Mesenchymal stem cell (in vitro differentiated cells and primary cell): ENCODE measurements at regions not wholly inside any gene's neighbourhood (a gene's known extent, or its start where the extent isn't known, plus 50 kb on each side); places are given as distances from the start of the nearest gene placed in this dataset.

Experiments
- DNase-seq: peaks from one replicate; pipeline ENCODE4 v3.0.0-alpha.2; 2013
- H2AFZ ChIP-seq: one replicate; pipeline ENCODE4 v1.6.1; 2013; ENCODE audit warnings: low read depth, mild to moderate bottlenecking, control low read depth, inconsistent platforms, low read length, moderate library complexity
- H2AK5ac ChIP-seq: 2 replicates; pipeline ENCODE4 v1.6.1; 2013; ENCODE audit warnings: low read length, moderate library complexity, mild to moderate bottlenecking, inconsistent platforms; ENCODE audit not compliant: severe bottlenecking
- H2BK120ac ChIP-seq: one replicate; pipeline ENCODE4 v1.6.1; 2013; ENCODE audit warnings: low read depth, mild to moderate bottlenecking, inconsistent platforms, low read length, moderate library complexity
- H2BK12ac ChIP-seq, 2 experiments: one replicate each; pipeline ENCODE4 v1.6.1; 2013; ENCODE audit warnings: inconsistent platforms in 2 of 2, low read length in 2 of 2, mild to moderate bottlenecking in 2 of 2, moderate library complexity in 2 of 2, control low read depth in 1 of 2
- H2BK15ac ChIP-seq: one replicate; pipeline ENCODE4 v1.6.1; 2013; ENCODE audit warnings: mild to moderate bottlenecking, low read depth, inconsistent platforms; ENCODE audit not compliant: poor library complexity, severe bottlenecking
- H2BK5ac ChIP-seq: 2 replicates; pipeline ENCODE4 v1.6.1; 2013; ENCODE audit warnings: low read depth, mild to moderate bottlenecking, low read length, control low read depth, inconsistent platforms; ENCODE audit not compliant: poor library complexity, severe bottlenecking
- H3K14ac ChIP-seq, 2 experiments: one replicate each; pipeline ENCODE4 v1.6.1; 2013; ENCODE audit warnings: inconsistent platforms in 2 of 2, low read length in 2 of 2, control low read depth in 1 of 2, mild to moderate bottlenecking in 1 of 2, moderate library complexity in 1 of 2
- H3K18ac ChIP-seq, 2 experiments: one replicate each; pipeline ENCODE4 v1.6.1; 2013; ENCODE audit warnings: inconsistent platforms in 2 of 2, low read length in 2 of 2, control low read depth in 1 of 2, low read depth in 1 of 2, mild to moderate bottlenecking in 1 of 2
- H3K23ac ChIP-seq, 2 experiments: one replicate each; pipeline ENCODE4 v1.6.1; 2013; ENCODE audit warnings: inconsistent platforms in 2 of 2, low read length in 2 of 2, mild to moderate bottlenecking in 2 of 2, moderate library complexity in 2 of 2, control low read depth in 1 of 2
- H3K27ac ChIP-seq: 2 replicates; pipeline ENCODE4 v1.5.1; 2013; ENCODE audit warnings: mild to moderate bottlenecking, moderate library complexity, low read length, control low read depth, inconsistent platforms; ENCODE audit not compliant: poor library complexity, severe bottlenecking
- H3K27me3 ChIP-seq, 2 experiments: 2 replicates each; pipeline versions ENCODE4 v1.6.1 to v1.7.0; 2013; ENCODE audit warnings: low read length in 2 of 2, mild to moderate bottlenecking in 2 of 2, moderate library complexity in 2 of 2, control low read depth in 1 of 2, inconsistent platforms in 1 of 2; ENCODE audit not compliant: control insufficient read depth in 1 of 2, insufficient read depth in 1 of 2
- H3K36me3 ChIP-seq, 2 experiments: 2 replicates each; pipeline versions ENCODE4 v1.6.1 to v1.7.0; 2013; ENCODE audit warnings: low read length in 2 of 2, control low read depth in 1 of 2, inconsistent platforms in 1 of 2, low read depth in 1 of 2, mild to moderate bottlenecking in 1 of 2; ENCODE audit not compliant: insufficient read depth in 2 of 2, control insufficient read depth in 1 of 2
- H3K4ac ChIP-seq, 2 experiments: one replicate each; pipeline ENCODE4 v1.6.1; 2013; ENCODE audit warnings: inconsistent platforms in 2 of 2, low read length in 2 of 2, mild to moderate bottlenecking in 2 of 2, moderate library complexity in 2 of 2, control low read depth in 1 of 2, low read depth in 1 of 2
- H3K4me1 ChIP-seq: 2 replicates; pipeline ENCODE4 v1.6.1; 2013; ENCODE audit warnings: low read depth, low read length, control low read depth; ENCODE audit not compliant: control insufficient read depth, insufficient read depth
- H3K4me2 ChIP-seq: 2 replicates; pipeline ENCODE4 v1.6.1; 2013; ENCODE audit warnings: low read length, mild to moderate bottlenecking, inconsistent platforms; ENCODE audit not compliant: poor library complexity, severe bottlenecking
- H3K4me3 ChIP-seq, 2 experiments: 2 replicates each; pipeline versions ENCODE4 v1.5.1 to v1.7.0; 2013; ENCODE audit warnings: low read length in 2 of 2, mild to moderate bottlenecking in 2 of 2, control low read depth in 1 of 2, low read depth in 1 of 2; ENCODE audit not compliant: insufficient read depth in 1 of 2
- H3K79me1 ChIP-seq: replicated peaks from 2 replicates; pipeline ENCODE4 v1.6.1; 2013; ENCODE audit warnings: mild to moderate bottlenecking, control low read depth, low read length, inconsistent platforms; ENCODE audit not compliant: poor library complexity, severe bottlenecking
- H3K9ac ChIP-seq: 2 replicates; pipeline ENCODE4 v1.7.0; 2013; ENCODE audit warnings: mild to moderate bottlenecking, low read length, moderate library complexity
- H3K9me3 ChIP-seq: 2 replicates; pipeline ENCODE4 v1.7.0; 2013; ENCODE audit warnings: mild to moderate bottlenecking, low read length; ENCODE audit not compliant: control insufficient read depth
- H4K8ac ChIP-seq: one replicate; pipeline ENCODE4 v1.6.1; 2013; ENCODE audit warnings: inconsistent platforms, mild to moderate bottlenecking, low read length, moderate library complexity
- H4K91ac ChIP-seq: one replicate; pipeline ENCODE4 v1.6.1; 2013; ENCODE audit warnings: mild to moderate bottlenecking, low read length, inconsistent platforms
- WGBS: methylation state at CpG from one replicate; pipeline ENCODE4 v1.1.7; 2013; ENCODE audit warnings: mixed read lengths; 5-methylcytosine and 5-hydroxymethylcytosine counted together

- Histone ChIP-seq H2BK15ac (no peak overlapping the region), H3K4me1 (no peaks in the 10 kb centered on the region), H3K79me1 (no peaks in the 10 kb centered on the region), H3K4me3 (no peak overlapping the region), H4K91ac (peak overlapping the region; percentile 35), H3K27me3 (no peaks in the 10 kb centered on the region), H2BK120ac (no peak overlapping the region), H2BK12ac (no peak overlapping the region), H4K8ac (no peak overlapping the region), H2BK5ac (no peak overlapping the region), H3K27ac (no peak overlapping the region), H3K4me2 (no peak overlapping the region), H3K9ac (no peak overlapping the region), H3K9me3 (no peaks in the 10 kb centered on the region), H3K18ac (no peak overlapping the region), H3K36me3 (no peaks in the 10 kb centered on the region), H2AFZ (no peak overlapping the region), H3K23ac (no peak overlapping the region), H2AK5ac (no peak overlapping the region), H3K4ac (no peak overlapping the region), H3K14ac (no peak overlapping the region)
- peak; percentile 69 for DNase-seq
- WGBS = 77% methylated on average over 1 of the region's 2 CpGs
These were observed 427.2 kb upstream of the THBS1 start for GRCh38 chr15:39153716-39154115.

- H3K9me3 ChIP-seq = no peaks in the 10 kb centered on the region
These were observed 426.6 kb upstream of the THBS1 start for GRCh38 chr15:39154227-39154638.

DNA sequence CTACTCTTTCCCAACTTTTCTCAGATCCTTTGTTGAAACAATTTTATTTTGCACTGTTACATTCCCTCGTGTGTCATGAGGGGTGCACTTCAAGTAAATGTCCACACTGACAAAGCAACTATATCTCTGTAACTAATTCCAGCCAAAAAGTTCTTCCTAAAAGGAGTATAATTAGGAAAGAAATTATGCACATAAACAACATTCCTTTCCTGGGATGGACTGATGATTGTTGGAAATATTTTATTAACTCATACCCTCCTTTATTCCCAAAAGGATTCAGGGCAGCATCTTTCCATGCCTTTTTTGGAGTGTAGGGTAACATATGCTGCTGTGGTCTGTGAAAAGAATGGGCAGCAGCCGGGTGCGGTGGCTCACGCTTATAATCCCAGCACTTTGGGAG lies 426.1 kb upstream of the THBS1 start:
- Histone ChIP-seq H2BK5ac (no peak overlapping the region), H3K9ac (peak overlapping the region; percentile 40), H4K91ac (no peak overlapping the region), H3K9me3 (no peaks in the 10 kb centered on the region), H3K79me1 (no peaks in the 10 kb centered on the region), H4K8ac (no peak overlapping the region), H3K27ac (no peak overlapping the region), H2BK15ac (no peak overlapping the region), H3K4me2 (no peak overlapping the region), H3K27me3 (no peaks in the 10 kb centered on the region), H2BK12ac (no peak overlapping the region), H3K23ac (no peak overlapping the region), H3K14ac (no peak overlapping the region), H3K18ac (peak overlapping the region in 1 of 2 experiments; percentile 52), H2BK120ac (no peak overlapping the region), H3K4me3 (no peak overlapping the region), H3K4me1 (no peaks in the 10 kb centered on the region), H3K4ac (no peak overlapping the region), H2AK5ac (no peak overlapping the region), H2AFZ (no peak overlapping the region), H3K36me3 (no peaks in the 10 kb centered on the region)
- DNase-seq = no peak
- WGBS = 88% methylated on average over 4 of the region's 4 CpGs

More at GRCh38 chr15:39154227-39154638, 426.6 kb upstream of the THBS1 start:
- Histone ChIP-seq H3K27ac (no peak overlapping the region), H2BK15ac (peak overlapping the region; percentile 90), H2BK120ac (peak overlapping the region; percentile 81), H3K4ac (peak overlapping the region; percentile 46 to 90), H4K8ac (no peak overlapping the region), H4K91ac (peak overlapping the region; percentile 73), H3K4me2 (no peak overlapping the region), H2AFZ (no peak overlapping the region), H3K4me3 (no peak overlapping the region), H3K27me3 (no peaks in the 10 kb centered on the region), H3K9ac (peak overlapping the region; percentile 40), H3K4me1 (no peaks in the 10 kb centered on the region), H3K23ac (no peak overlapping the region), H3K79me1 (no peaks in the 10 kb centered on the region), H2BK12ac (peak overlapping the region; percentile 64 to 69), H2AK5ac (peak overlapping the region; percentile 82), H2BK5ac (no peak overlapping the region), H3K14ac (no peak overlapping the region), H3K36me3 (no peaks in the 10 kb centered on the region), H3K18ac (peak overlapping the region in 1 of 2 experiments; percentile 52)
- DNase-seq = no peak

GRCh38 chr15:39156166-39156565 lies 424.7 kb upstream of the THBS1 start:
- H3K18ac ChIP-seq = peak overlapping the region; percentile 27 to 87
- no peaks in the 10 kb centered on the region for H3K9me3 ChIP-seq
- H3K9ac ChIP-seq = peak overlapping the region; percentile 79
- H3K27me3 ChIP-seq = no peaks in the 10 kb centered on the region
- no peak overlapping the region for H2BK5ac ChIP-seq
- no peak overlapping the region for H2BK120ac ChIP-seq
- H3K4me3 ChIP-seq = peak overlapping the region in 1 of 2 experiments; percentile 35
- no peak overlapping the region for H3K23ac ChIP-seq
- no peaks in the 10 kb centered on the region for H3K4me1 ChIP-seq
- DNase-seq = peak; percentile 59
- H4K91ac ChIP-seq = no peak overlapping the region
- H2BK12ac ChIP-seq = no peak overlapping the region
- H3K14ac ChIP-seq = peak overlapping the region in 1 of 2 experiments; percentile 79
- H3K27ac ChIP-seq = no peak overlapping the region
- no peak overlapping the region for H4K8ac ChIP-seq
- H2AFZ ChIP-seq = no peak overlapping the region
- no peaks in the 10 kb centered on the region for H3K36me3 ChIP-seq
- H2AK5ac ChIP-seq = no peak overlapping the region
- no peak overlapping the region for H2BK15ac ChIP-seq
- no peaks in the 10 kb centered on the region for H3K79me1 ChIP-seq
- WGBS = 31% methylated on average over 1 of the region's 1 CpG
- no peak overlapping the region for H3K4me2 ChIP-seq
- peak overlapping the region in 1 of 2 experiments; percentile 82 for H3K4ac ChIP-seq
